ENCODE measurements at regions not wholly inside any gene's neighbourhood (a gene's known extent, or its start where the extent isn't known, plus 50 kb on each side); places are given as distances from the start of the nearest gene placed in this dataset.
"Not testable (repeated sequence)": the region's sequence is repeated elsewhere in the genome, so short reads cannot be mapped to it uniquely, and the experiment has no call there.

GRCh38 chr2:7683708-7684107, 766.5 kb downstream of the RNF144A start:
- DNase-seq (ENCODE audit: low read depth) = no peak

- DNase-seq (ENCODE audit: low read depth) = no peak
Observed at GRCh38 chr2:7685342-7686015, 768.3 kb downstream of the RNF144A start.

DNA sequence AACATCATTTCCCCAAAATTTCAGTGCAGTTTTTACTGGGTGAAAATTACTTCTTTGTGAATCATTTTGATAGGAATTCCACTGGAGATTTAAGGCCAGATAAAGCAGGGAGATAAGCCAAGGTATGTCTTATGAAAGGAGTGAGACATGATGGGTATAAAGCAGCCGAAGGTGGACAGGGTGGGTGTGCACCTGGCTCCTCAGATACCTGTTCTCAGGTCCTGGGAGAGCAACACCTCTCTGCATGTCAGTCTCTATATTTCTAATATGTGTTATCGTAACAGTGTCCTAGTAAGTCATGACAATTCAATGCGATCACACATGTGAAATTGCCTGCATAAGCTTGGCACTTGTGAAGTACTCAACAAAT, 768.8 kb downstream of the RNF144A start:
- DNase-seq (ENCODE audit: low read depth) = no peak

DNA sequence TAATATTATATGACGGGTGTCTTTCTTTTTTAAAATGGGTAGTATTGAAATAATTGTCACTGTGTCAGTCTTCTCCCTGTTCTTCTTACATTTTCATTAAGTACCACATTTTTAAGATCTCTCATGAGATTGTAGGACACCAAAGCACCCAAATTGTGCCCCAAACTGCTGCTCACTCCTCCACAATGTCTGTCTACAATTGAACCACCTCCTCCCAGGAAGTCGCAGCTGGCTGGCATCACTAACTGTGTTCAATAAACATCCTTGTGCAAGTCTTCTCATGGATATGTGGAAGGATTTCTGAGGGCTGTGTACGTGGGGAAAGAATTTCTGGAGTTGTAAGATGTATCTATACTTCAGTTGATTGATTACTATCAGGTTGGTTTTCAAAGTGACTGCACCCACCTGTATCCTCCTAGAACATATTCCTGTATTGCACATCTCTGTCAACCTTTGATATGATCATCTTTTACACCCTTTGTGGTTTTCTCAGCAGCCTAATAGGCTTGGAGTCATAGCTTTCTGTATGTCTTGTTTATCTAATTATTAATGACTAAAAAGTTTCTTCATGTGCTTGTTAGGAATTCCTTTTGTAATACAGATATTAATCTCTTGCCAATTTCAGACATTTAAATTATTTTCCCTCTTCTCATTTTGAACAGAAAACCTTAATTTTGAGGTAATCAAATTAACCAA, 774.9 kb downstream of the RNF144A start:
- DNase-seq (ENCODE audit: low read depth) = no peak

DNA sequence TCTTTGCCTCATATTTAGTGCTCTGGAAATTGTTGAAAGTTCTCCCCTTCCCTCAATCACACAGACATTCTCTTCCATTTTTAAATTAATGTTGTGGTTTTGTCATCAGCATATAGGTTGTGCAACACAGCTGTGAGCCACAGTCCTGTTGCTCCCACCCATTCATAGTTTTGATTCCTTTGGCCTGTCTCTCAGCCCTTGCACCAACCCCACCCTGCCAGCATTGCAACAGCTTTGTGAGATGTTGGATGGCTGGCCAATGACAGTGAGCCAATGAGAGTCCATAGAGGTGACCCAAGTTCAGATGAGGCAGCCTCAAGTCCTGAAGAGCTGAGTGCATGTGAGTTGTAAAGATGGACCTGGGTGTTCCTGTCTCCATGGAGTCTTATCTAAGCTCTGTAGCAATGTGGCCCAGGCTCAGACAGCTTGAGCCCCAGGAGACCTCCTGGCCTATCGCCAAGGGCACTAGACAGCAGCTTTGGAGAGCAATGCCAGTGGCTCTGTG, 775.5 kb downstream of the RNF144A start:
- DNase-seq (ENCODE audit: low read depth) = no peak

- DNase-seq (ENCODE audit: low read depth) = no peak
Observed at GRCh38 chr2:7693246-7694075, 776.2 kb downstream of the RNF144A start.

DNA sequence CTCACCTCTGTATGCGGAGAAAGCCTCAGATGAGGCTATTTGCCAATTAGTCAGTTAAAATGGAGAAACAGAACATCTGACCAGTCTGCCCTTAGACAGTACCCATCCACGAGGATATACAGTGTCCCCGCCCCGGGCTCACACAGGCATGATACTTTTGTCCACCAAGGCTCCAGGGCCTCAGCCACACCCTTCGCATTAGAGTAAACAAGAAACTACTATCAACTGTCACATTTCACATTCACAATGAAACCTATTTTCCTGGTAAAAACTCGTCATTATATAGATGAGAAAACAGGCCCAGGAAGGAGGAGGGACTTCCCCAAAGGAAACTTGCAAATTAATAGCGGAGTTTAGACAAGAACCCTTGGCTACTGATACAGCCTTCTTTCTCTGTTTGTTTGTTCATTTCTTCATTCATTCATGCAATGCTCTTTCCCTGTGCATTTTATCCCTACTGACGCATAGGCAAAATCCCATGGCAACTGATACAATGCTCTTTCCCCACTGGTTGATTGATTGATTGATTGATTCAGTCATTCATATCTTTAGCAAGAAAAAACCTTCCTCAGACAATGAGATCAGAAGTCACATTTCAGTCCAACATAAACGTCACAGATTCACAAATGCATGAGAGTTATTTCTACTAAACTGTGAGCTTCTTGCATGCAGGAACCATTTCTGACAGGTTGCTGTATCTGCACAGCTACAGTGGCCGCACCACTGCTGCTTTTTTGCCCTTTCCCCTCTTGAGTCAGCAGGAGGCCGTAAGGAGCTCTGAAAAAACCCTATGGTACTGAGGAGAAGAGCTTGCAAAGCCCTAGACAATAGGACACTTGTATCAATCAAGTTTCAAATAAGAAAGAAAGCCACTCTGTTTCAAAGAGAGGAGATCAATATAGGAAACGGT, 777.1 kb downstream of the RNF144A start:
- DNase-seq (ENCODE audit: low read depth) = no peak

- not testable (repeated sequence) for DNase-seq (ENCODE audit: low read depth)
Observed at GRCh38 chr2:7696556-7696955, 779.3 kb downstream of the RNF144A start.

DNA sequence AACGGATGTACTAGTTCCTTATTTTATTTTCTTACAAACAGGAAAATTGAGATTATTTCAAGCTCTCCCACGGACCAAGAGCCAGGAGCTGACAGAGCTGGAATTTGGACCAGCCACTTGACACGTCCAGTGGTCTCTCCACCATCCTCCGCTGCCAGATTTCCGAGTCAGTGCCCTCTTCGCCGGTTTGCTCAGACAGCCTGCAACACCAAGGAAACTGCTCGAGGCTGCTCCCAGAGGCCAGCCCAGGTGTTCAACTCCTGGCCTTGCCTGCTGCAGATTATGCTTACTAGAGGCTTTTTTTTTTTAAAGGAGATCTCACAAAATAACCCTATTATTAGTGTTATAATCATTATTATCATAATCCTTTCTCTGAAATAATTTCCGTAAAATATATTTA, 779.8 kb downstream of the RNF144A start:
- DNase-seq (ENCODE audit: low read depth) = no peak

- no peak for DNase-seq (ENCODE audit: low read depth)
Observed at GRCh38 chr2:7701791-7702190, 784.6 kb downstream of the RNF144A start.

DNA sequence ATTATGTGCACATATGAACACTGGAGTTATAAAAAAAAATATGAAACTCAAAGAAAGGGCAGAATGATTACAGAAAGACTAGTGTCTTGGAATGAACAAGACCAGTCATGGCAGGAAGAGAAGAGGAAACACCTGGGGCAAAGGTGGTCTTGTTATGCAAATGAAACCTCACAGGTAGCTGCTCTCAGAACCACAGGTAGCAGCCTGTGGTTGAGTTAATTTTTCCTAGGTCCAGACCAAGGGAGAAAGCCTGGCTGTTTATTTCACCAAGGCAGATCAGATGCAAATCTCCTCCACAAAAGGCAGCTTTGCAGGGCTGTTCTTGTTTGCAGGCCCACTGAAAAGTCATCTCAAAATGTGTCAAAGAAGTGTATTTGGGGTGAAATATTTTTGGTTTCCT, 785.8 kb downstream of the RNF144A start:
- no peak for DNase-seq (ENCODE audit: low read depth)

- no peak for DNase-seq (ENCODE audit: low read depth)
Observed at GRCh38 chr2:7703543-7704144, 786.4 kb downstream of the RNF144A start.

DNA sequence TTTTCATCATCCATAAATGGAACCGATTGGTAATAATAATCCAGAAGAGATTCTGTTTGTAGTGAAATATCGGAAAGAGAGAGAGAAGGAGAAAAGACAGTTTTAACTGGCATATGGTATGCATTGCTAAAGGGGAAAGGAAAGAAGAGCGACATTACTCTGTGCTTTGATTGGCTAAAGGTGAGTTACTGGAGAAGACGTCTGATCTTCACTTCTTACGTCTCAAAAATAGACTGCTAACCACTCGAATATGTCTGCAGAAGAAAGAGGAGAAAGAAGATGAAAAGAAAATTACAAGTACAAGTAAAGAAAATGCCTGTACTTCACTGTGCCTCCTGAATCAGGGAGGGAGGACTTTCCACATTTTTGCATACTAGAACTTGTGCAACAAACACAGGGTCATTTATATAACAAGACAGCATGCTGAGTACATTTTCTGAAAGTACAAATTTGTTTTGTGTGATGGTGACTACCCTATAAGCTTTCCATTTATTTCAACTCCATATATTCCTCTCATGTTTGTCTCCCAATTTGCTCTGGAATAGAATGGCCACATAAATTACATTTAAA, 787.2 kb downstream of the RNF144A start:
- no peak for DNase-seq (ENCODE audit: low read depth)

DNA sequence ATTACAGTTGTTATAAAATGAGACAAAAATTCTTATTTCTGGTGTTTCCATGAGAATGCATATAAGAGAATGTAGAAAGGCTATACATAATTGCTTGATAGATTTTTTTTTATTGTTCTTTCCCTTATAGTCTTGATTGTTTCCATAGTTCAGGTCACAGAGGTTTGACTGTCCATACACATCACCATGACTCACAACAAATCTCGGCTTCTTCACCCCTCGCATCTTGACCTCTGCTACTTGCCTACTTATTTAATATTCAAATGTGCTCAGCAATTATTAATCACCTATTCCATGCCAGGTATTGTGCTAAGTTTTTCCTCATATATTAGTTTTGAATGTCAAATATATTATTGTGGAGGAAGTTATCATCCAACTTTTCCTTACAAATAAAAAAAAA, 789.6 kb downstream of the RNF144A start:
- no peak for DNase-seq (ENCODE audit: low read depth)

- DNase-seq (ENCODE audit: low read depth) = no peak
Observed at GRCh38 chr2:7707723-7708122, 790.5 kb downstream of the RNF144A start.

DNA sequence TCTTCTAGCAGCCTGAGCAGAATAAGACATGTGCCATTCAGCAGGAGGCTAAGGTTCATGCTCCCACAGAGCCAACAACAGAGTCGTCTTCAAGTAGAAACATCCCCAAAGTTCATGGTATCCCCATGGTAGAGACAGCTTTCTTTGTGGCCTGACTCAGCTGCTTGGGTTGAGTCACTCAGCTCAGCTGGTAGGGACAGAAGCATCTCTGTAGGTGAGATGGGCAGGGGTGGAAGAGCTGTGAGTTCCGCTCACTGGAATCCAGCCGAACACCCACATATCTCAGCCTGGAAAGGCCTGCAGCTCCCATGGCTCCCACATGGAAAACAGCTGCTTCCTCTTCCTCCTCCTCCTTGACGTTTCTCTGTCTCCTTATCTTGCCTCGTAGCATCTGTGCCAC, 792.7 kb downstream of the RNF144A start:
- DNase-seq (ENCODE audit: low read depth) = no peak

GRCh38 chr2:7711167-7711566, 794.0 kb downstream of the RNF144A start:
- no peak for DNase-seq (ENCODE audit: low read depth)

GRCh38 chr2:7719876-7720275, 802.7 kb downstream of the RNF144A start:
- DNase-seq (ENCODE audit: low read depth) = no peak

DNA sequence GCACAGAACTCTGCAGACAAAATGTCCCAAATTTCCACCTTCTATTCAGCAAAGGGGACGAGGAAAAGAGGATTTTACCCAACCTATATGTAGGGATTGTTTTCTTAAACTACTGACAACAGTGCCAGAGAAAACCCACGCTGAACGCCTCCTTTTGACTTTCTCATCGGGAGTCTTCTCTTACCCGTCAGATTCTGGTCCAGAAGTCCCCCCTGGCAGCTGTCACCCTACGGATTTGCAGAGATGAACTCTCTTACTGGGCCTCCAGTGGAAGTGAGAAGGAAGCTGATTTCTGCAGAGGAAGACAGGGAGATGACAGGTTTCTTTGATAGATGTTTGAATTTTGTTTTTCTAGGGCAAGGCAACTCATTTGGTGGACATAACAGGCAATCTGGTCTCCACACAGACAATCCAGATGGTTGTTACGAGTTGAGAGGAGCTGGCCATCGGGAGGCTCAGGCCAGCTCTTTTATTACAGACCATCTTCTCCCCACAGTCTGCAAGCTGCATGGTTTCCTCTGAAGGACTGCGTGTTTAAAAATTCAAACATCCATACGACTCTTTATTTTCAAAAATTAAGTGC, 804.3 kb downstream of the RNF144A start:
- DNase-seq (ENCODE audit: low read depth) = no peak

- no peak for DNase-seq (ENCODE audit: low read depth)
Observed at GRCh38 chr2:7722212-7722910, 805.1 kb downstream of the RNF144A start.

All from CMK (cell line).